Dermis microvascular lymphatic vessel endothelial cell (primary cell): ENCODE measurements at regions not wholly inside any gene's neighbourhood (a gene's known extent, or its start where the extent isn't known, plus 50 kb on each side); places are given as distances from the start of the nearest gene placed in this dataset.

Source experiments
- DNase-seq, 2 donors: peaks; one replicate each; pipeline versions ENCODE4 v3.0.0 to v3.0.0-alpha.2; 2010; ENCODE audit warnings: low read depth in 2 of 2

DNA sequence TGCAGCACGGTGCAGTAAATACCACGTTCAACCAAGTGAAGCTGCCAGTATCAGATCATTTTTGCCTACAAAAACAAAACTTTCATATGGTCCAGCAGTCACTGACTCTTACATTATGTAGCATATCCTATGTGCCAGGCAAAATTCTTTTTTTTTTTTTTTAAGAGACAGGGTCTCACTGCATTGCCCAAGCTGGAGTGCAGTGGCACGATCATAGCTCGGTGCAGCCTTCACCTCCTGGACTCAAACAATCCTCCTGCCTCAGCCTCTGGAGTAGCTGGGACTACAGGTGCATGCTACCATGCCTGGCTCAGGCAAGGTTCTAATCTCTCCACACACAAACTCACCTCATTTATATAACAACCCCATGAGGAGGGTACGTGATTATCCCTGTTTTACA lies 208.6 kb upstream of the JARID2 start:
- no peak for DNase-seq

DNA sequence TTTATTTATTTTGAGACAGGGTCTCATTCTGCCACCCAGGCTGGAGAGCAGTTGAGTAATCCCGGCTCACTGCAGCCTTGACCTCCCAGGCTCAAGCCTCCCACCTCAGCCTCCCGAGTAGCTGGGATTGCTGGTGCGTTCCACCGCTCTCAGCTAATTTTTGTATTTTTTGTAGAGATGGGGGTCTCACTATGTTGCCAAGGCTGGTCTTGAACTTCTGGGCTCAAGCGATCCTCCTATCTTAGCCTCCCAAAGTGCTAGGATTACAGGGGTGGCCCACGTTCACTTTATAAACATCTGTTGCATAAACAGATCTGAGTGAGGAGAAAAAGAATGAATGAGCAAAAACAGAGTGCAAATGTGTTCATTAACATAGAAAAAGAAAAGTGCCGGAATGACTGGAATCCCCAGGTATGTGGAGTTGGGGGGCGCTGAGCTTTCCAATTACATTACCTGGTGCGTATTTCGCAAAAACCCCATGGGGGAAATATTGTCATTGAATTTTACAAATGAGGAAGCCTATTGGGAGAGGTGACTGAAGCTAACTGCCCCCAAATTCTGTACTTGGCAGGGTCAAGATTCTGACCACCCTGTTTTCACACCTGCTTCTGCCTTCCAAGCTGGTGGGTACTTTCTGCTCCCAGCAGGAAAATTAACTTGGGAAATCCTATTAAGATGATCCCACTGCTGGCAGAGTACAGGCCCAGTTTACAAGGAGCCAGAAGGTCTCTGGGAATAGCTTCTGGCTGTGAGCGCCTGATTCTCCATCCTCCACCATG lies 207.7 kb upstream of the JARID2 start:
- no peak for DNase-seq

DNA sequence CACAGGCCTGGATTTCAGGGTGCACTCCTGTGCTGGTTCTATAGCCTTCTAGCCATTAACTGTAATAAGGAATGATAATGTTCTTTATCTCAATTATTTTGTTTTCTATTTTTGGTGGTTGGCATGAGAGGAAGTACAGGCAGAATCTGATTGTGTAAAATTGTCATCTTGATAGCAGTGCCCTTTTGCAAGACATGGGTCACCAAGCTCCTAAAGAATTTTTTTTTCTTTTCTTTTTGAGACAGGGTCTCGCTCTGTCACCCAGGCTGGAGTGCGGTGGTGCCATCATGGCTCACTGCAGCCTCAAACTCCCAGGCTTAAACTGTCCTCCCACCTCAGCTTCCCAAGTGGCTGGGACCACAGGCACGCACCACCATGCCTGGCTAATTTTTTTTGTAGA lies 206.7 kb upstream of the JARID2 start:
- no peak for DNase-seq

DNA sequence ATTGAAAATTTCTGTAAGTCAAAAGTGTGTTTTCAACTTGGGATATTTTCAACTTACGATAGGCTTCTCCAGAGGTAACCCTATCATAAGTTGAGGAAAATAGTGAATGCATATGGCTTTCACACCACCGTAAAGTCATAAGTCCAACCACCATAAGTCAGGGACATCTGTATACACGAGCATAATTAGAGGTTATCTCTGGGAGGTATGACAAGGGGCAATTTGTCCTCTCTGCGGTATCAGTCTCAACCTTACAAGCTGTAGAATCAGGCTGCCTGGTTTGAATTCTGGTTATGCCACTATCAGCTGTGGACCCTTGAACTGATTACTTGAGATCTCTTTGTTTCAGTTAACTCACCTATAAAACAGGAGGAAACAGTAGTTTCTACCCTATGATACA lies 202.9 kb upstream of the JARID2 start:
- no peak for DNase-seq

DNA sequence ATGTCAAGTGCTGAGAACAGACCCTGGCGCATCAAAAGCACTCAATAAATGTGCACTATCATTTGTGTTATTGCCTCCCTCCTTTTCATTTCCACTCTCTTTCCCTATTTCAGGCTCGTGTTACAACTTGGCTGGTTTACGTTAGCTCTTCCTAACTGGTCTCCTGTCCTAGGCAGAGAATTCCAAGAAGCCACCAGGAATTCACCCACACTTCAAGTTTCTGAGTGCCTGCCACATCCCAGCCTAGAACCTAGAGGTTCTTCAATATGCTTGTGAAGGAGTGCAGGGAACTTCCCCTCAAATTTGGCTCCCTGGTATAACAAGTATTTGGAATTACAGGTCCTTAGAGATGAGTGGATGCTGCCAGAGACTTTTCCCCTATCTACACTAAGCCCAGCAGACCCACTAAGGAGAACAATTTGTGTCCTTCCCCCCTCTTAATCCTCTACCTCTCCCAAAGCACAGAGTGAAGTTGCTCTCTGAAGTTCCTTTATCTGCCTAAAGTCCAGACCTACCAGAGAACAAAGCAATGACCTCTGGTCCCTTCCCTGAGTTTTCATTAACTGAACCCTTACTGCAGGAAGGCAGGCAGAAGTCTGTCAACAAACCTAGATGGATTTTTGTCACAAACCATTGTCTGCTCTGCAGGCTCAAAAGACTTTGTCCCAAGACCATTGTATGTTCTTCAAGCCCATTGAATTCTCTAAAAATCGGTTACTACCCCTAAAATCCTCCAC lies 201.6 kb upstream of the JARID2 start:
- DNase-seq: no peak

DNA sequence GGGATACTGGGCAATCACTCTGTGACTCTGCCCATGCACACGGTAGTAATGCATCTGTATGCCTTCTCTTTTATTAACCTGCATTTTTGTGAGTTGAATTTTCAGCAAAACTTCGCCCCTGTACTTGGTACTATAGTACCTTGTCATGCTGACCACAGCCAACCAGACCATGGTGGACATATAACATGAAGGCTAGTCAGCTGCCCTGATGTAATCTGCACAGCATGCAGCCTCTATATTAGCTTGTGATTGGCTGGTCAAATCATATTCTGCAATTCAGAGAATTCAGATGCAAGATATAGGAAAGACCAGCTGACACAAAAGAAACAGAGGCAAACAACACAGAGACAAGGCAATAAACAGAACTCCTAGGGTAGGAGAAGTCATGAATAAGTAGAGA lies 200.9 kb upstream of the JARID2 start:
- no peak for DNase-seq

DNA sequence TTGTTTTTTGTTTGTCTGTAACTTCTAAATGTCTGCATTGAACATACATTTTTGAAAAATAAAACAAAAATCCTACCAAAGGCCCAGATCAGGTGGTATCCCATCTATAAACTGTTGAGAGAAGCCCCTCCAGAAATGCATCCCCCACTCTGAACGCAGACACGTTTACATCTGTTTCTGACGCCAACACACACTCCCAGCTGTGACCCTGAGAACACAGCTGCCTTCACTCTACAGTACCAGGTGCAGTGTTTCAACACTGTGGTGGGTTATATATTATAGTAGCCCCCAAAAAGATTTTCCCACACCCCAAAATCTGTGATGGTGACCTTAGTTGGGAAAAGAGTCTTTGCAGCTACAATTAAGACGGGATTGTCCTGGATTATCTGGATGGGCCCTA lies 199.1 kb upstream of the JARID2 start:
- DNase-seq: no peak

DNA sequence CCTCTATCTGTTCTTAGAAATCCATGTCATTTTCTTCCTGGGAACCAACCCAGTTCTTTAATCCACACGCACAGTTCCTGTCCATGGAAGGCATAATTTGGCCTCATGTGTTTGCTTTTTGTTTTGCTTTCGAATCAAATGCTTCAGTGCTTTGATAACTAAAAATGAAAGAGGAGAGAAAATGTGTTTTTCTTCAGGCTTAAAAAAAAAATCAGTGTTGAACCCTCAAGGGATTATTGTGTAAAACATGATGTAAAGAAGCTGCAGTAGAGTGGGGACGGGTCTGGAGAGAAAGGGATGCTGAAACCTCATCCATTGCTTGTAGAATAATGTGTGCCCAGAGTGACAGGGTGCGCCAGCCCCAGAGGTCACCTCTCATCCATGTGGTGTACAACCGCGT lies 197.5 kb upstream of the JARID2 start:
- no peak for DNase-seq

DNA sequence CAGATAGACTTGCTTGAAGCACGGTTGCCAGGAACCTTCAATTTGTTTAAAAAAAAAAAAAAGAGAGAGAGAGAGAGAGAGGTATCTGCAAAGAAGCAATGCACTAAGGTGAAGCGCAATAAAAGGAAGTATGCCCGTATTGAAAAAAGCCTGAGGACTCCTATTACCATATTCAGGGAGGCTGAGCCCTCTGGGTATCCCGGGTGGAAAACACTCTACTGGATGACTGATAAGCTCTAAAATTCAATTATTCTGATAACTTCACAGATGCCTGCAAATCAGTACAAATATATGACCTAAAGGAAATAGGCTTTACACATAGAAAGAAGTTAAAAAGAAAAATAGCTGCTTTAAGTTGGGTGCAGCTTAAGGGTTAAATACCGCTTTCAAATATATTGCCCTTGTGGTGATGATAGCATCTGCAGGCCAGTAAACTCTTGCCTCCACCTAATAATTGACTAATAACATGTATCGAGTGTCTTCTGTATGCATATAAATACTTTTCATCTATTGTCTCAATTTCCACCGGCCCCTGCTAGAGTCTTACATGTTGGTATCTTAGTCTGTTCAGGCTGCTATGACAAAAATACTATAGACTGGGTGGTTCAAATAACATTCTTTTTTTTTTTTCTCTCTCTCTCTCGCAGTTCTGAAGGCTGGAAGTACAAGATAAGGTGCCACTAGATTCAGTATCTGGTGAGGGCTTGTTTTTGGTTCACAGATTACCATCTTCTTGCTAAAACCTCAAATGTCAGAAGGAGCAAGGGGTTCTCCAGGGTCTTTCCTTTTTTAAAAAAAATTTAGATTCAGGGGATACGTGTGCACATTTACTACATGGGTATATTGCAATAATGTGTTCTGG lies 187.4 kb upstream of the JARID2 start:
- DNase-seq: no peak

DNA sequence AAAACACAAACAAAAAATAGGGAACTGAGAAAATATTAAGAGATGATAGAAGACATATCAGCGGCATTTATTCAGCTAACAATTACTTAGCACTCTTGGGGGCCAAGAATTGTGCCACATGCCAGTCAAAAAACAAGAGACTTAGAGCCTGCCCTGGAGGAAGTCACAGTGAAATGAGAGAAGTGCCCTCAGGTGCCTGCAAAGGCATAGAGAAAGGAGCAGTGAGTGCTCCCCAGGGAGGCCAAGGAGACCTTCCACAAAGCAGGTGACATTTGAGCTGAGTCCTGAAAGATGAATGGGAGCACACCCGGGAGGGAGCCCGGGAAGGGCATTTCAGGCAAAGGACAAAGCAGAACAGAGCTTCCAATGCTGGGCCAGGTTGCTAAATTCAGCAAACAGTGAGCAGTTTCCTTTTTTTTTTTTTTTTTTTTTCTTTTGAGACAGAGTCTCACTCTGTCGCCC lies 184.7 kb upstream of the JARID2 start:
- no peak for DNase-seq

DNA sequence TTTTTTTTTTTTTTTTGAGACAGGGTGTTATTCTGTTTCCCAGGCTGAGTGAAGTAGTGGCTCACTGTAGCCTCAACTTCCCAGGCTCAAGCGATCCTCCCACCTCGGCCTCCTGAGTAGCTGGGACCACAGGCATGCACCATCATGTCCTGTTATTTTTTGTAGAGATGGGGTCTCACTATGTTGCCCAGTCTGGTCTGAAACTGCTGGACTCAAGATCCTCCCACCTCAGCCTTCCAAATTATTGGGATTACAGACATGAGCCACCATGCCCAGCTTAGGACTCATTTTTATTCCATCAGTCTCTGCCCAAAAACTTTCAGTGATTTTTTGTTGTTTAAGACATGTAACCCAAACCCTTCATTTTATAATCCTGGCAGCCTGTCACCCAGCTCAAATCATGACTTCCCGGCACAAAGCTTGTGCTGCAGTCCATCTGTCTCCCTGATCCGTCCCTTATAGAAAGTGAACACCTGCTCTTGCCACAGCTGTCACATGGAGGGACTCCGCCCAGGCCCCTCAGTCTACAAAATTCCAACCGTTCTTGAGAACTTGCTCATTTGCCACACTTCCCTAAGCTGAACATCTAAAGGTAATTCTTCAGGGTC lies 183.9 kb upstream of the JARID2 start:
- DNase-seq: no peak

DNA sequence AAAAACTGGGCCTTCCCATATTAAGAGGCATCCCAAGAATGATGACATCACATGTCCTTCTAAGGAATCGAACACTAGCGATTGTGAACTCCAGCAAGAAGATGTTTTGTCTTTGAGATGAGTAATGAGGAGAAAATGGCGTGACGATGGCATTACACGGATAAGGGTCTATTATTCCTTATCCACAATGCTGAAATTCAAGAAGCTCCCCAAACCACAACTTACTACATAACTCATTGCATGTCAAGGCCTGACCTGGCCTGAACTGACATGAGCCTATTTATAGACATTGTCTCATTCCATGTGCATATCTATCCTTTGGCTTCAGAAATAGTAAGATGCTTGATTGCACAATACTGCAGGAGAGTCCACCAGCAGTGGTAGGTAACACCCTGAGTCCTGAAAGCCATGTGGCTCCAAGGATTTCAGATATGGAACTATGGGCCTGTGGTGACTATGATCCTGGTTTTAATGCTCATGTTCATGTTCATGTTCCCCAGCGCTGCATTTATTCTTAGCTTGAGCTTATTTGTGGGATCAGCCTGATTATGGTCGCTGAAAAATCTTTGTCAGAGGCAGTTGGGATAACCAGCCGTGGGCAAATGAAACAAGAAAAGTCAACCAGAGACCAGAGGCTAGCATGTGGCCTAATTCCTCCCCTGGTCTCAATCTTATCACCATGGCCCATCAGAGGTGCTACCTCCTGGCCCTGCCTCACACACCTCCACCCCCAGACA lies 183.2 kb upstream of the JARID2 start:
- DNase-seq: no peak

DNA sequence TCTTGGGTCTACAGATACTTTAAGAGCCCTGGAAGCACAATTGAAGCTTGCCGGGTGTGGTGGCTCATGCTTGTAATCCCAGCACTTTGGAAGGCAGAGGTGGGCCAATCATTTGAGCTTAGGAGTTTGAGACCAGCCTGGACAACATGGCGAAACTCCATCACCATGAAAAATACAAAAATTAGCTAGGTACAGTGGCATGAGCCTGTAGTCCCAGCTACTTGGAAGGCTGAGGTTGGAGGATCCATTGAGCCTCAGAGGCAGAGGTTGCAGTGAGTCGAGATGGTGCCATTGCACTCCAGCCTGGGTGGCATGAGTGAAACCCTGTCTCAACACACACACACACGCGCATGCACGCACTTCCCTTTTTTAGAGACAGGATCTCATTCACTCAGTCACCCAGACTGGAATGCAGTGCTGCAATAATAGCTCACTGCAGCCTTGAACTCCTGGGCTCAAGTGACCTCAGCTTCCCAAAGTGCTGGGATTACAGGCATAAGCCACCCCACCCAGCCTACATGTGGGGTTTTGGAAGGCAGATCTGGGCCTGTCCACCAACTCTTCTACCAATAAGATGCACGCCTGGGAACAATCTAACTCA lies 182.5 kb upstream of the JARID2 start:
- no peak for DNase-seq

DNA sequence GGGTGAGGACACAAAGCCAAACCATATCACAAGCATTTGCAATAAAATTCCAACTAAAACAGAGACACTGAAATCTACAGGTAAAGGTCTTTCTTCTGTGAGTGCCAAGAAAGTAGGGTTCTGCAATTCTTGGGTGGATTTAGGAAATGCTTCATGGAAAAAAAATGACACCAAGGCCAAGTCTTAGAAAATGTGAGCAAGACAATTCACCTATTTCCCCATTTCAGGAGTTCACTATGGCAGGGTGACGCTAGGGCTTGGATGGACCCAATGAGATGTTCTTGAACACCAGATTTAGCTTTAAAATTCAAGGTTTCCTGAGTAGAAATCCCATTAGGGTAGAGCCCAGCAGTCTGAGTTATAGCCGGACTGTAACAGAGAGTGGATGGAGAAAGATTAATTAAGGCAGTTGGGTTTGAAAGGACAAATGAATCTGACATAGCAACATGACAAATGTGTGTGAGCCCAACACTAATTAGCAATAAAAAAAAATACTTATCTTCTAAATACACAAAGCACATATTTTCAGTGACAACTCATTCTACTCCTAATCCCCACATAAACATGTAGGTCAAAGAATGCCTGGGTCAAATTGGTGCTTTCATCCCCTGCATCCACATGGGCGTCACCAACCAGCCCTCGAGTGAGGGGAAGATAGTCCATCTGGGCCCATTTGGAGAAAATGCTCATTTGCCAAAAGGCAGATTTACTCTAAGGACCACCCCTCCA lies 180.4 kb upstream of the JARID2 start:
- DNase-seq: no peak

DNA sequence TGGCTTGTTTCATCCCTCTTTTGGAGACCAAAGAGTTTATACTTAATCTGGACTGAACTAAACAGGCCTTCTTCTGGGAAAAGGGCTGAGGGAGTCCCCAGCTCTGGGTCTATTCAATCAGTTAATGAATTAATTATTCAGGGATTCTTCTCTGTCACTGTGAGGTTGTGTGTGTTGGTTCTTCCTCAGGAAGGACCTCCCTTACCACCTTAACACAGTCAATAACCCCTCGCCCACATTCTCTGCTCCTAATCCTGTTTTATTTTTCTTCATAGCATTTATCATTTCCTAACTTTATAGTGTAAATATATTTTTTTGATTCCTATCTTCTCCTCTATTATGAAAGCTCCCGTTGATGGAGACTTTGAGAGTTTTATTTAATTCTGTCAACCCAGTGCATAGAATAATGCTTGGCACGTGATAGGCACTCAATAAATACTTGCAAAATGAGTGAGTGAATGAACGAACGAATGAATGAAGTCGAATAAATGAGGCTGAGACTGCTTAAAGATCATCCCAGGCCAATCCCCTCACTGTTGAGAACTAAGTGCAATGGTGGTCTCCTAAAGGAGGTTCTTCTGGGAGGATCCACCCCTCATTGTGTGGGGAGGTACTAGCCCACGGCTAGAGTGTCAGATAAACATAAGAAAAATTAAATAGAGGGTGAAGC lies 179.6 kb upstream of the JARID2 start:
- DNase-seq: no peak

DNA sequence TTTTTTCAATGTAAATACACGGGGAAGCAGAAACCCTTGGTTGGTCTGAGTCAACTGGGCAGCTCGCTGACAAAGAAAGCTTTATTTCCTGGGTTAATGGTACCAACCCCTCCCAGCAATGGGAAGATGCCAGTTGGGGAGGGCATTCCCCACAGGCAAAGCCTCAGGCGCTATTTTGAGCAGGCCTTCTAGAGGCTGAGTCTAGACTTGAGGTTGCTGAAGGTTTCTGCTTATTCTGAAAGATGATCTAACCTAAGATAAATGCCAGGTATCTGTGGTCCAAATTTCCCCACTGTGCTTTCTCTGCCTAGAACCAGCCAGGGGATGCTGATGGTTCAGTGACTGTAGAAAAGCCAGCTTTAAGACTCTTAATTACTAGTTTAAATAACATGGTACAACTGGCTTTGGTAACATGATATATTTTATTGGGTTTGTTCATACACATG lies 172.5 kb upstream of the JARID2 start:
- no peak for DNase-seq

DNA sequence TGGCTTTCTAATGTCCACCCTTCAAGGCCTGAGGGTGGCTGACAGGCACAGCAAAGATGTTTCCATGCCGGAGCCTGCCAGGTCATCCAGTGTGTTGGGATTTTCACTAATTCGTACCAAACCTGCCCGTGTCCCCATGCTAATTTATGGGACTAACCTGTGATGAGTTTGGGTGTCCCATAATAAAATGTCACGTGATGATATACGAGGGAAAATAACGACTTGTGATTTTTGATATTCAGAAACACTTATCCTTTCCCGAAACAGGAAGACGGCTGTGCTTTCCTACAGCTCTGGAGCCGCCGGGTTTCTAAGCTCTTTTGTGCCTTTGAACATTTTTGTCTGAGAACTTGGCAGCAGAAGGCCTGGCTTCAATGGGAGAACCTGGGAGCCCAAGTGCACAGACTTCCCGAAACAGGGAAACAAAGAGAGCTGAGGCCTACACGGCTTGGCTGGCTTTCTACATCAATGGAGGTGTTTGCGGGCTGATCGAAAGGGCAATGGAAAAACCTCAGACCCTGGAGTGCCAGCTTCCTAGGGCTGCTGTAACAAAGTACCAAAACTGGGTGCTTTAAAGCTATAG lies 171.9 kb upstream of the JARID2 start:
- DNase-seq: no peak

DNA sequence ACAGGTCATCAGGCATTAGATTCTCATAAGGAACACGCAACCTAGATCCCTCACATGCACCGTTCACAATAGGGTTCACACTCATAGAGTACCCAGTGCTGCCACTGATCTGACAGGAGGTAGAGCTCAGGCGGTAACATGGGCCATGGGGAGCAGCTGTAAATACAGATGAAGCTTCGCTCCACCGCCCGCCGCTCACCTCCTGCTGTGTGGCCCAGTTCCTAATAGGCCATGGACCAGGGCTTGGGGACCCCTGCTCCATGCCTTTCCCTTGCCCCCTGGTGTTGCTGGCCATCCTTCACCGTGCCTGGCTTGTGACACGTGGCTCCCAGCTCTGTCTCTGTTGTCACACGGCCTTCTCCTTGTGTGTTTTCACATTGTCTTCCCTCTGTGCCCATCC lies 171.1 kb upstream of the JARID2 start:
- no peak for DNase-seq

DNA sequence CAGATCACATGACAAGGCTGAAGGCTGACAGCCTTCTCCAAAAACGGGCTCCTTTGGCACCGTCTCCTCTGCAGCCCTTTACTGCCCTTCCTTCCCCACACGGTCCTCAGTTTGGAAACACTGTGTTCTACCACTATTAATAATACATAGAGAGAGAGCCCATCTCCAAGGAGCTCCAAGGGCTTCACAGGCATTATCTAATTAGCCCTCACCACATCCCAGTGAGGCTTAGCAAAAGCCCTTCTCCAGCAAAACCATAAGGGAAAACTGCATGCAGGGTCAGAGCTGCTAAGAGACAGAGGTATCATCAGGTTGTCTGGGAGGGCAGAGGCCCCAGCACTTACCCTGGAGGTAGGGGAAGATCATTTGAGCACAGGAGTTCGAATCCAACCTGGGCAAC lies 169.3 kb upstream of the JARID2 start:
- no peak for DNase-seq
